DOHH2 (cell line): ENCODE measurements at regions not wholly inside any gene's neighbourhood (a gene's known extent, or its start where the extent isn't known, plus 50 kb on each side); places are given as distances from the start of the nearest gene placed in this dataset.

ENCODE experiments used
- H3F3A ChIP-seq: fragments of 200-600 bp; sonication (generic), shearing (Covaris generic); 2 replicates; pipeline ENCODE4 v1.6.0; 2016; ENCODE audit warnings: antibody characterized with exemption, mild to moderate bottlenecking; ENCODE audit not compliant: control insufficient read depth, insufficient read depth
- H3K27ac ChIP-seq: fragments of 200-600 bp; sonication (generic); 2 replicates; pipeline ENCODE4 v1.5.1; 2014; ENCODE audit warnings: low read depth, mild to moderate bottlenecking, low read length, moderate library complexity
- H3K27me3 ChIP-seq: fragments of 200-600 bp; sonication (generic); 2 replicates; pipeline ENCODE4 v1.6.1; 2014; ENCODE audit warnings: mild to moderate bottlenecking, low read length, mixed read lengths; ENCODE audit not compliant: control insufficient read depth
- H3K36me3 ChIP-seq: fragments of 200-600 bp; sonication (generic); 2 replicates; pipeline ENCODE4 v1.6.1; 2014; ENCODE audit warnings: mild to moderate bottlenecking, low read length, moderate library complexity, mixed read lengths; ENCODE audit not compliant: control insufficient read depth
- H3K4me1 ChIP-seq: fragments of 200-600 bp; sonication (generic); 2 replicates; pipeline ENCODE4 v1.6.1; 2014; ENCODE audit warnings: mild to moderate bottlenecking, low read length, mixed read lengths; ENCODE audit not compliant: control insufficient read depth
- H3K4me2 ChIP-seq: fragments of 200-600 bp; sonication (generic); 2 replicates; pipeline ENCODE4 v1.6.0; 2014; ENCODE audit warnings: mild to moderate bottlenecking, low read length, moderate library complexity
- H3K4me3 ChIP-seq: fragments of 200-600 bp; sonication (generic); 2 replicates; pipeline ENCODE4 v1.5.1; 2014; ENCODE audit warnings: mild to moderate bottlenecking, low read length, mixed read lengths
- H3K79me2 ChIP-seq: fragments of 200-600 bp; sonication (generic); 2 replicates; pipeline ENCODE4 v1.6.1; 2014; ENCODE audit warnings: mild to moderate bottlenecking, low read length, mixed read lengths; ENCODE audit not compliant: control insufficient read depth
- H3K9me2 ChIP-seq: fragments of 200-600 bp; sonication (generic); replicated peaks from 2 replicates; pipeline ENCODE4 v1.6.1; 2014; ENCODE audit warnings: mild to moderate bottlenecking, low read length, mixed read lengths; ENCODE audit not compliant: control insufficient read depth
- H3K9me3 ChIP-seq: fragments of 200-600 bp; sonication (generic); 2 replicates; pipeline ENCODE4 v1.6.1; 2014; ENCODE audit warnings: antibody characterized with exemption, low read length, mixed read lengths; ENCODE audit not compliant: control insufficient read depth, insufficient read depth
- H4K20me1 ChIP-seq: fragments of 200-600 bp; sonication (generic); 2 replicates; pipeline ENCODE4 v1.6.0; 2014; ENCODE audit warnings: low read depth, mild to moderate bottlenecking, antibody characterized with exemption, low read length, moderate library complexity; ENCODE audit not compliant: control insufficient read depth, insufficient read depth
- EZH2phosphoT487 ChIP-seq: fragments of 200-600 bp; sonication (generic); IDR thresholded peaks from 2 replicates; pipeline ENCODE4 v1.6.1; 2017; ENCODE audit warnings: borderline replicate concordance, mild to moderate bottlenecking, antibody characterized with exemption, low read length, moderate library complexity, mixed read lengths
- TF ChIP-seq, protein P1 (sequence below): fragments of 200-600 bp; sonication (generic); IDR thresholded peaks from one replicate; pipeline ENCODE4 v1.5.1; 2014; ENCODE audit warnings: antibody characterized with exemption, mild to moderate bottlenecking, low read depth, low read length; ENCODE audit not compliant: poor library complexity, severe bottlenecking

DNA sequence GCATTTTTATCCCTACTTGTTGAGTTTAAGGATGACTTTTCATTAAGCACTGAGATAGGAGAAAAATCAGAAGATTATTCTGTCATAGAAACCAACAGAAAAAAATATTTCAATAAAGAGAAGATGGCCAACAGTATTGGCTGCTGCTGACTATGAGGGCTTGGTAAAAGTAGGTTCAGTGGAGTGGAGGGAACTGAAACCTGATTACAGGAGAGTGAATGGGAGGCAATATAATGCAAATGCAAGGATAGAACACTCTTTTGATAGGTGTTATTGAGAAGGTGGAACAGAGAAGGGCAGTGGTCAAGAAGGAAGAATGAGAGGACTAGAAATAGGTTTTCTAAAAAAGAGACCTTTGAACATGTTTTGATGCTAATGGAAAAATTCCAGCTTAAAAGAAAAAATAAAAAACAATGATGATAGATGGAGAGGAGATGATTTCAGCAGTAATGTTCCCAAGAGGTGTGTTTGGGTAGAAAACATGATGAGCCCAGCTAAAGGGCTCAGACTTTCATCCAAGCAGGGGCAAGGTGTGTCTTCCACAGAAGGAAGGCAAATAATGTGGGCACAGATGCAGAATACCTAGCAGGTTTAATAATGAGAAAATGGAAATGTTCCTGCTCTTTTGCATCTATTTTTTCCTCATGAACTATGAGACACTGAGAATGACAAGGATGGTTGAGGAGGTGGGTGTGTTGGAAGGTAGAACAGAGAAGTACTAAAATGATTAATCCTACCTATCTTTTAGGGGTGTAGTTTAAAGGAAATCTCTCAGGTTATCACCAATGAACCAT is 397.9 kb upstream of the GOLIM4 start:
- Histone ChIP-seq H3K9me2 (no peaks in the 10 kb centered on the region), H3K79me2 (no peaks in the 10 kb centered on the region), H3K4me2 (no peak overlapping the region), H3K4me1 (no peaks in the 10 kb centered on the region), H3K9me3 (no peaks in the 10 kb centered on the region), H3K27ac (no peak overlapping the region), H3K4me3 (no peak overlapping the region), H3K27me3 (no peaks in the 10 kb centered on the region), H3K36me3 (no peaks in the 10 kb centered on the region), H3F3A (no peaks in the 10 kb centered on the region), H4K20me1 (no peaks in the 10 kb centered on the region)
- TF ChIP-seq, protein P1, sequence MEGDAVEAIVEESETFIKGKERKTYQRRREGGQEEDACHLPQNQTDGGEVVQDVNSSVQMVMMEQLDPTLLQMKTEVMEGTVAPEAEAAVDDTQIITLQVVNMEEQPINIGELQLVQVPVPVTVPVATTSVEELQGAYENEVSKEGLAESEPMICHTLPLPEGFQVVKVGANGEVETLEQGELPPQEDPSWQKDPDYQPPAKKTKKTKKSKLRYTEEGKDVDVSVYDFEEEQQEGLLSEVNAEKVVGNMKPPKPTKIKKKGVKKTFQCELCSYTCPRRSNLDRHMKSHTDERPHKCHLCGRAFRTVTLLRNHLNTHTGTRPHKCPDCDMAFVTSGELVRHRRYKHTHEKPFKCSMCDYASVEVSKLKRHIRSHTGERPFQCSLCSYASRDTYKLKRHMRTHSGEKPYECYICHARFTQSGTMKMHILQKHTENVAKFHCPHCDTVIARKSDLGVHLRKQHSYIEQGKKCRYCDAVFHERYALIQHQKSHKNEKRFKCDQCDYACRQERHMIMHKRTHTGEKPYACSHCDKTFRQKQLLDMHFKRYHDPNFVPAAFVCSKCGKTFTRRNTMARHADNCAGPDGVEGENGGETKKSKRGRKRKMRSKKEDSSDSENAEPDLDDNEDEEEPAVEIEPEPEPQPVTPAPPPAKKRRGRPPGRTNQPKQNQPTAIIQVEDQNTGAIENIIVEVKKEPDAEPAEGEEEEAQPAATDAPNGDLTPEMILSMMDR = no peak
- no peak for TF ChIP-seq EZH2phosphoT487

DNA sequence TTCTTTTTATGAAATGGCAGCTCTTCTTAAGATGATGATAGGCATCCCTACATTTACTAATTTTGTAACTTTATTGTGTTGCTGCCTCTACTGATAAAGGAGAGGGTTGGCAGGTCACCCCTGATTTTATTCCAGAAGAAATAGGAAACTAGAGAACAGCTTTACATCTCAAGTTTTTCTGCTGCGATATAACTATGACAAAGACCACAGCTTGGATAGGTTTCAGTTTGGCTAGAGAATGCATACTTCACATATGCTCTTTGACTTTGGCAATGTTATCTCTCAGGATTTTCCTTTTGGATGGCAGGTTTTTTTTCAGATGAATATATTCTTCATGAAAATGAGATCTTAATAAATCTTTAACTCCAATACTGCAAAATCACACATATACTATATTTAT is 395.3 kb upstream of the GOLIM4 start:
- Histone ChIP-seq H3K27ac (no peak overlapping the region), H3K36me3 (no peaks in the 10 kb centered on the region), H3K79me2 (no peaks in the 10 kb centered on the region), H3K4me3 (no peak overlapping the region), H3K9me3 (no peaks in the 10 kb centered on the region), H3K4me1 (no peaks in the 10 kb centered on the region), H4K20me1 (no peaks in the 10 kb centered on the region), H3K4me2 (no peak overlapping the region), H3K27me3 (no peaks in the 10 kb centered on the region), H3K9me2 (no peaks in the 10 kb centered on the region), H3F3A (no peaks in the 10 kb centered on the region)
- TF ChIP-seq, protein P1 = no peak
- TF ChIP-seq EZH2phosphoT487 = no peak

DNA sequence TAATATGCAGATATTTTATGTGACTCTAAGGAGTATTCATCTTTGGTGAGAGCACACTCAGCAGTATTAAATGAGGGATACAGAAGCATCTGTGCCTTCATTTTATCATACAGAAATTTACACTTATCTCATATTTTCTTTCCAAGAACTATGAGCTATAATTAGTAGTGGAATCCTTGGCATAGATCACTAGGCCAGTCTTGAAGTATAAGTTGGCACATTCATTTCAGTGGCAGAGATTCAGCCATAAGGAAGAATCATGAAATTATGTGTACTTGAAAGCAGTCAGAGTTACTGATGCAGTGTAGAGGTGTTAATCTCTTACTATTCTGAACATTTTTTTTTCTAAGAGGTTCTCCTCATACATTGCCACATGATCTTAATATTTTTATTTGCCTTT is 393.6 kb upstream of the GOLIM4 start:
- Histone ChIP-seq H3K27ac (no peak overlapping the region), H3K9me2 (no peaks in the 10 kb centered on the region), H3K79me2 (no peaks in the 10 kb centered on the region)

More for the DNA sequence above, 393.6 kb upstream of the GOLIM4 start:
- Histone ChIP-seq H4K20me1 (no peaks in the 10 kb centered on the region), H3K9me3 (no peaks in the 10 kb centered on the region), H3K4me2 (no peak overlapping the region), H3K27me3 (no peaks in the 10 kb centered on the region), H3K4me1 (no peaks in the 10 kb centered on the region), H3K36me3 (no peaks in the 10 kb centered on the region), H3F3A (no peaks in the 10 kb centered on the region), H3K4me3 (no peak overlapping the region)
- TF ChIP-seq EZH2phosphoT487 = no peak
- TF ChIP-seq, protein P1 = no peak
